NT2/D1 (cell line): ENCODE measurements at regions not wholly inside any gene's neighbourhood (a gene's known extent, or its start where the extent isn't known, plus 50 kb on each side); places are given as distances from the start of the nearest gene placed in this dataset.

Experiments used
- DNase-seq: peaks from one replicate; pipeline ENCODE4 v3.0.0-alpha.2; 2011; ENCODE audit warnings: low read depth, low spot score
- H3K27me3 ChIP-seq: 2 replicates; pipeline ENCODE4 v1.6.0; 2011; ENCODE audit warnings: mild to moderate bottlenecking; ENCODE audit not compliant: insufficient read length, insufficient read depth
- H3K36me3 ChIP-seq: 2 replicates; pipeline ENCODE4 v1.6.1; 2011; ENCODE audit warnings: mild to moderate bottlenecking, low read length, mixed read lengths; ENCODE audit not compliant: insufficient read depth, insufficient read length
- H3K4me1 ChIP-seq: 2 replicates; pipeline ENCODE4 v1.5.1; 2011; ENCODE audit not compliant: insufficient read depth, insufficient read length
- H3K4me3 ChIP-seq: 2 replicates; pipeline ENCODE4 v1.5.1; 2011; ENCODE audit warnings: low read depth; ENCODE audit not compliant: insufficient read length
- H3K9ac ChIP-seq: 2 replicates; pipeline ENCODE4 v1.6.0; 2011; ENCODE audit warnings: low read depth; ENCODE audit not compliant: insufficient read length
- H3K9me3 ChIP-seq: 2 replicates; pipeline ENCODE4 v1.5.1; 2011; ENCODE audit warnings: mild to moderate bottlenecking, low read length; ENCODE audit not compliant: insufficient read depth
- SUZ12 ChIP-seq: IDR thresholded peaks from 2 replicates; pipeline ENCODE4 v1.6.1; 2011; ENCODE audit not compliant: insufficient read length, insufficient read depth; ENCODE audit errors: extremely low read depth
- YY1 ChIP-seq: IDR thresholded peaks from 2 replicates; pipeline ENCODE4 v1.6.1; 2011; ENCODE audit not compliant: insufficient read length, insufficient read depth
- ZNF274 ChIP-seq: IDR thresholded peaks from 2 replicates; pipeline ENCODE4 v1.6.1; 2011; ENCODE audit warnings: mild to moderate bottlenecking, low read depth, low read length

DNA sequence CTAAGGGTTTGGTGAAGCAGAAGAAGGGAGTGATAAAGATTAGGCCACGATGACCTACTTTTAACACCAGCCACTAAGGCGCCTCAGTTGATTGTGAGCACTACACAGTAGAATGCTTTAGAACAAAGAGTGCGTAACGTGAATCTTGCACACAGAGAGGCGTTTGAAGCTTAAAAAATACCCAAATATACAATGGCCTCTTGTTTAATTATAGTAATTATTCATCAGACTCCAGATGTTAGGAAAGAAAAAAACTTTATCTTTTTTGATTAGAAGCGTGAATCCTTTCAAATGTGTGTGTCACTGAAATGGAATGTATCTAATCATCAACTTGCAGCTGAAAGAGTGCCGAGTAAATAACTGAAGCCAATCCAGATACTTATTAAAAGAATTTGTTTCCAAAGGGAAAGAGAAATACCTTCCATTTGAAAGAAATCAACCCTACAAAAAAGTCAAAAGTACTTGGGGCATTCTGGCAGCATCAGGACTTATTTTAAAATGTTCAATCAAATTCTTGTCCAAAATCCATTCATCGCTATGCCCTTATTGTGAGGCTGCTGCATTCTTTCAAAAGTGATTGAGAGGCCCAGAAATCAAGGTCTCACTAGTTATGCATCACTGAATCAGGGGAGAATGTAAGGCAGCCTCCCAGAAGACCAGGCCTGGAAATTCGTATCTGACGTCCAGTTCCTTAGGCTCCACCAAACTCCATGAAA lies 337.5 kb downstream of the ZNF608 start:
- TF ChIP-seq YY1 (no peak), ZNF274 (no peak), SUZ12 (no peak)
- Histone ChIP-seq H3K27me3 (no peaks in the 10 kb centered on the region), H3K4me1 (no peaks in the 10 kb centered on the region), H3K9ac (no peak overlapping the region), H3K4me3 (no peak overlapping the region), H3K36me3 (no peaks in the 10 kb centered on the region), H3K9me3 (no peaks in the 10 kb centered on the region)
- DNase-seq: no peak

DNA sequence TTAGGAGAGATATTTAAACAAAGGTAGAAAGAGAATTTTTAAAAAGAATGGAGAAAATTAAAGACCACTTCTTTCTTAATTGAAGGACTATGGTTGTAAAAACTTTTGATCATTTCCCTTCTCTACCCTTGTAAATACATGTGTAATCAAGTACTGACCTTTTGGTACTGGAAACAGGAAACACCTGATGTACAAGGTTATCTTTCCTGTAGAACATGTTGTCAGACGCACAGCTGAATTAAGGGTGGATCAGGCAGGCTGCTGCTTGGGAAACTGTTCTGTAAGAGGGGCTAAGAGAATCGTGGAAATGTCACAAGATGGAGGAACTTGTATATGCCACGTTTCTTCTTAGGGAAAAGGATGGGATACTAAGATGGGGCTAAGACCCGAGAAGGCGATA lies 341.6 kb downstream of the ZNF608 start:
- Histone ChIP-seq H3K9me3 (no peaks in the 10 kb centered on the region), H3K9ac (no peak overlapping the region), H3K36me3 (no peaks in the 10 kb centered on the region), H3K4me1 (no peaks in the 10 kb centered on the region), H3K4me3 (no peak overlapping the region), H3K27me3 (no peaks in the 10 kb centered on the region)
- DNase-seq: no peak
- TF ChIP-seq ZNF274 (no peak), YY1 (no peak), SUZ12 (no peak)

DNA sequence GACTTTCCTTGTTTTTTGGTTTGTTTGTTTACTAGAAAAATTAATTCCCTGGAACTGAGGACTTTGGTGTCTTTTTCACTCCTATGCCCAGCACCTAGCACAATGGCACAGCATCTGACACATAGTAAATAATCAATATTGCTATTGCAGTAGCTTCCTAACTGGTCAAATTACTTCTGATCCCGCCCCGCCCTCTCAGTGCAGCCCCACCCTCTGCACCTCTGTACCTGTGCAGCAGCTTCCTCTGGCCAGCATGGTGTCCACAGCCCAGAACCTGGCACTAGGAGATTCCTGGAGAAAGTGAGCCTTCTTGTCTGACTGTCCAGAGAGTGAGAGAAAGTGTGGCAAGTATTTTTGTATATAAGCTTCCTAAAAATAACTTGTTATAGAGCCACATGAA lies 343.2 kb downstream of the ZNF608 start:
- no peak for DNase-seq
- no peak for TF ChIP-seq ZNF274
- TF ChIP-seq YY1: no peak
- no peak for TF ChIP-seq SUZ12
- Histone ChIP-seq H3K27me3 (no peaks in the 10 kb centered on the region), H3K4me1 (no peaks in the 10 kb centered on the region), H3K9ac (no peak overlapping the region), H3K9me3 (no peaks in the 10 kb centered on the region), H3K36me3 (no peaks in the 10 kb centered on the region), H3K4me3 (no peak overlapping the region)

DNA sequence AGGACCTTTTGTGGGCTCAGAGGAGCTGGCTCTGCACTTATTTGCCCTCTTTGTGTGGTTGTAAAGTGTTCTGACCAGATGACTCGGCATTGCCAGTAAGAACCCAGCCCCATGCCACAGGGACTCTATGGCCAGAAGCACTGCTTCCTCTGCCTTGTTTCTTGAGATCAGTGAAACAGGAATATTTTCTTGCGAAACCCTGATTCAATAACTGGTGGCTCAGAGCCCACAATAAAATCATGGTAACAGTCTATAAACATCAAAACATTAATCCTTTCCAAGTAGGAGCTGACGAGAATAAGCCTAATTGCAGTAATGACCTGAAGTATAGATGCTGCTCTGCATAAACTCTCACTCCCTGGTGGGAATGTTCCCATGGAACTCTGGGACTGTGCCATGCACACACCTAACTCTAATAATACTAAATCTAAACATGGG lies 344.3 kb downstream of the ZNF608 start:
- Histone ChIP-seq H3K9me3 (no peaks in the 10 kb centered on the region), H3K4me1 (no peaks in the 10 kb centered on the region), H3K27me3 (no peaks in the 10 kb centered on the region), H3K4me3 (no peak overlapping the region), H3K36me3 (no peaks in the 10 kb centered on the region), H3K9ac (no peak overlapping the region)
- TF ChIP-seq ZNF274 (no peak), YY1 (no peak), SUZ12 (no peak)
- no peak for DNase-seq

DNA sequence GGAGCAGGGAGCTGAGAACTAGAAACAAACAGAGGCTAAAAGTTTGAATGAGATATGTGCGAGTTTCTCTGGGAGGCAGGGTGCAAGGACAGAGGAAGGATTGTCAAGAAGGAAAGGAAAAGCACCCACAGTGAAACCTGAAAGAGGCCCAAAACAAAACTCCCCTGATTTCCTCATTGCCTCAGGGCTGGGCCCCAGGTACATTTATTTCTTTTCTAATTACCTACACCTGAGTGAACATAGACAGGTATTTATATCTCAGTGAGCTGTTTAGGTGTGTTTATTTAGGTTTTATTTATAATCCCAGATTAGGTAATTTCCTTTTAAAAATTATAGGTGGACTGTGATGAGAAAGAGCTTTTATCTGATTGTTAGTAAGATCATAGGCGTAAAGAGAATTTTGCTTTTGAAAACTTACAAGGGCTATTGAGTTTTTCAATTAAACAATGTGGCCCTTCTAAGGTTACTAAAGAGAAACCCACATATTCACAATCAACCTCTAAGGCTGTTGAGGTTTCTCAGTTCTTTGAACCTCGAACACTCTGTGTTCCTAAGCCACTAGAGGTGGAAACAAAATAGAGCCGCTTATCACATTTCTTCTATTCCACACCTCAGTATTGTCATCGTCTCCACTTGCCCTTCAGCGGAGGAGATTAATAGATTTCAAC lies 344.8 kb downstream of the ZNF608 start:
- no peak for TF ChIP-seq YY1
- no peak for TF ChIP-seq ZNF274
- no peak for TF ChIP-seq SUZ12
- Histone ChIP-seq H3K36me3 (no peaks in the 10 kb centered on the region), H3K9me3 (no peaks in the 10 kb centered on the region), H3K9ac (no peak overlapping the region), H3K4me3 (no peak overlapping the region), H3K27me3 (no peaks in the 10 kb centered on the region), H3K4me1 (no peaks in the 10 kb centered on the region)
- DNase-seq: no peak

DNA sequence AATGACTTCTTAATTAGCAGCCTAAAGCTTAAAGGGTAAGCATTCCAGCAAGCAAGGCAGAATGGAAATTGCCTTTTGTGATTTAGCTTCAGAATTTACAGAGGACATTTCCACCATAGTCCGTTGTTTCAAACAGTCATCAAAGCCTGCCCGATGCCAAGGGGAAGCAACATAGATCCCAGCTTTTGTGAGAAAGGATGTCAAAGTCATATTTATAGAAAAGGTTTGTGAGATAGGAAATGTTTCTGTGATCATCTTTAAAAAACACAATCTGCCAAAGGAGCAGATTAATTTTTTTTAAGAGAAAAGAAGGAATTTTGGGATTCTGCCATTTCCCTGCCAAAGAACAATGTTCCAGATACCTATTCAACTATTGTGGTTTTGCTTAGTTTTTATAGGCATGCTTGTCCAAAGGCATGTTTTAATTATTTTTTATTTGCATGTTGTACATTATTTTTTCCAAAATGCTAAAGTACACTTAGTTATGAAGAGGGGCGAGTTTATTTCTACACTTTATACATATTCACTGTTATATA lies 346.9 kb downstream of the ZNF608 start:
- no peak for DNase-seq
- Histone ChIP-seq H3K4me3 (no peak overlapping the region), H3K4me1 (no peaks in the 10 kb centered on the region), H3K9ac (no peak overlapping the region), H3K27me3 (no peaks in the 10 kb centered on the region), H3K9me3 (no peaks in the 10 kb centered on the region), H3K36me3 (no peaks in the 10 kb centered on the region)
- TF ChIP-seq ZNF274 (no peak), SUZ12 (no peak), YY1 (no peak)

DNA sequence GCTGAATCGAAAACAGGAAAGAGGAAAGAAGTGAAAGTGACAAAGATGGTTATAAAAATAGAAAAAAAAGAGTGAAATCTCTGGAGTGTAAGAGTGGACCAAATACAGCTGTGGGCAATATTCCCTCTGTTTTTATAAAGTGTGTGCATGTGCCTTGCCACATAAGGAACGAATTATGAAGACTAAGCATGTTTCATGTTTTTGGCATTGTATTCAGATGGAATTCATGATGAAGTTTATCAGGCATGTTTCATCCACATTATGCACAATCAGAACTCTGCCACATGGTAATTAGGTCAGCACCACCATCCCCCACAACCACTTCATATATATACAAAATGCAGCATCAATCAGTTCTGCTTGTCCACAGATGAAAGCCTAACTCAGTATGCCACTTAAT lies 348.0 kb downstream of the ZNF608 start:
- no peaks in the 10 kb centered on the region for H3K36me3 ChIP-seq
- no peak for TF ChIP-seq SUZ12
- H3K9ac ChIP-seq: no peak overlapping the region
- H3K4me3 ChIP-seq: no peak overlapping the region
- no peaks in the 10 kb centered on the region for H3K9me3 ChIP-seq
- DNase-seq: no peak
- no peaks in the 10 kb centered on the region for H3K27me3 ChIP-seq
- H3K4me1 ChIP-seq: no peaks in the 10 kb centered on the region
